Natural killer cell treated with Interleukin-12 subunit alpha and Interleukin-12 subunit beta and Interleukin-15 and Interleukin-18, amount 100 ng/mL, for 72 hours (primary cell): ENCODE measurements at regions not wholly inside any gene's neighbourhood (a gene's known extent, or its start where the extent isn't known, plus 50 kb on each side); places are given as distances from the start of the nearest gene placed in this dataset.
A peak's percentile ranks its signal among the peaks of the same experiment; 100 is the strongest.
"Not testable (repeated sequence)": the region's sequence is repeated elsewhere in the genome, so short reads cannot be mapped to it uniquely, and the experiment has no call there.

Experiments
- ATAC-seq, 2 donors: fragments of 150-1000 bp; cut with Tn5 transposase in 1 of 2; sonication (Bioruptor Pico), chemical (Tn5 transposase) in 1 of 2; 2 replicates each; pipeline ENCODE4 v1.10.0; 2021
- DNase-seq: peaks from one replicate; pipeline ENCODE4 v3.0.0; 2022; ENCODE audit warnings: low spot score
- H3K27ac Mint-ChIP-seq, 2 donors: 1 replicate in 1 of 2; 2 replicates in 1 of 2; pipeline ENCODE4 v1.8.0; 2022; ENCODE audit warnings: mixed read lengths in 2 of 2, mild to moderate bottlenecking in 1 of 2, moderate library complexity in 1 of 2
- H3K27me3 Mint-ChIP-seq, 2 donors: 1 replicate in 1 of 2; 2 replicates in 1 of 2; pipeline ENCODE4 v1.8.0; 2022; ENCODE audit warnings: mixed read lengths in 2 of 2
- H3K36me3 Mint-ChIP-seq: one replicate; pipeline ENCODE4 v1.8.0; 2022; ENCODE audit warnings: mixed read lengths
- H3K4me1 Mint-ChIP-seq, 2 donors: 1 replicate in 1 of 2; 2 replicates in 1 of 2; pipeline ENCODE4 v1.8.0; 2022; ENCODE audit warnings: low read depth in 2 of 2, mixed read lengths in 2 of 2, mild to moderate bottlenecking in 1 of 2
- H3K4me3 Mint-ChIP-seq: one replicate; pipeline ENCODE4 v1.8.0; 2022; ENCODE audit warnings: mixed read lengths
- H3K9me3 Mint-ChIP-seq: 2 replicates; pipeline ENCODE4 v1.8.0; 2022; ENCODE audit warnings: mixed read lengths

- no peaks in the 10 kb centered on the region for H3K27me3 Mint-ChIP-seq
- H3K4me3 Mint-ChIP-seq: no peak overlapping the region
- H3K9me3 Mint-ChIP-seq: peaks cover 3% of the 10 kb centered on the region
- no peak overlapping the region for H3K27ac Mint-ChIP-seq
- H3K36me3 Mint-ChIP-seq: no peaks in the 10 kb centered on the region
- H3K4me1 Mint-ChIP-seq: no peaks in the 10 kb centered on the region
- ATAC-seq (no peak), DNase-seq (no peak)
These were observed 338.7 kb downstream of the FBXW7 start for GRCh38 chr4:152197211-152197610.

- Mint-ChIP-seq H3K9me3 (peaks cover 3% of the 10 kb centered on the region), H3K4me3 (no peak overlapping the region), H3K27ac (no peak overlapping the region), H3K36me3 (no peaks in the 10 kb centered on the region), H3K27me3 (no peaks in the 10 kb centered on the region), H3K4me1 (no peaks in the 10 kb centered on the region)
- DNase-seq: no peak
- no peak for ATAC-seq
These were observed 340.0 kb downstream of the FBXW7 start for GRCh38 chr4:152195888-152196287.

GRCh38 chr4:152193059-152193458 is 342.8 kb downstream of the FBXW7 start:
- H3K4me1 Mint-ChIP-seq: no peaks in the 10 kb centered on the region

GRCh38 chr4:152190907-152191306 is 345.0 kb downstream of the FBXW7 start:
- H3K4me1 Mint-ChIP-seq: peaks cover 0 to 2% of the 10 kb centered on the region in 2 donors

More at GRCh38 chr4:152193059-152193458, 342.8 kb downstream of the FBXW7 start:
- ATAC-seq: no peak
- DNase-seq: no peak
- no peak overlapping the region for H3K4me3 Mint-ChIP-seq
- H3K36me3 Mint-ChIP-seq: no peaks in the 10 kb centered on the region
- no peaks in the 10 kb centered on the region for H3K27me3 Mint-ChIP-seq
- peaks cover 3% of the 10 kb centered on the region for H3K9me3 Mint-ChIP-seq
- no peak overlapping the region for H3K27ac Mint-ChIP-seq

GRCh38 chr4:152189451-152190179 is 346.3 kb downstream of the FBXW7 start:
- Mint-ChIP-seq H3K27ac (no peak overlapping the region), H3K36me3 (no peaks in the 10 kb centered on the region), H3K27me3 (no peaks in the 10 kb centered on the region), H3K4me1 (peaks cover 0 to 4% of the 10 kb centered on the region in 2 donors), H3K9me3 (no peaks in the 10 kb centered on the region), H3K4me3 (no peak overlapping the region)
- peak in 1 of 2 donors; percentile 33 for ATAC-seq
- no peak for DNase-seq

More at GRCh38 chr4:152190907-152191306, 345.0 kb downstream of the FBXW7 start:
- no peak overlapping the region for H3K4me3 Mint-ChIP-seq
- no peaks in the 10 kb centered on the region for H3K27me3 Mint-ChIP-seq
- no peaks in the 10 kb centered on the region for H3K36me3 Mint-ChIP-seq
- peaks cover 3% of the 10 kb centered on the region for H3K9me3 Mint-ChIP-seq
- DNase-seq (no peak), ATAC-seq (no peak)
- no peak overlapping the region for H3K27ac Mint-ChIP-seq

GRCh38 chr4:152188801-152189200 is 347.1 kb downstream of the FBXW7 start:
- H3K36me3 Mint-ChIP-seq: no peaks in the 10 kb centered on the region
- H3K4me3 Mint-ChIP-seq: no peak overlapping the region
- ATAC-seq: no peak
- H3K27ac Mint-ChIP-seq: no peak overlapping the region
- no peaks in the 10 kb centered on the region for H3K27me3 Mint-ChIP-seq
- H3K4me1 Mint-ChIP-seq: peaks cover 0 to 4% of the 10 kb centered on the region in 2 donors
- no peaks in the 10 kb centered on the region for H3K9me3 Mint-ChIP-seq
- DNase-seq: no peak

- DNase-seq (no peak), ATAC-seq (no peak)
- H3K36me3 Mint-ChIP-seq: no peaks in the 10 kb centered on the region
- no peak overlapping the region for H3K27ac Mint-ChIP-seq
- H3K4me1 Mint-ChIP-seq: peaks cover 0 to 4% of the 10 kb centered on the region in 2 donors
- H3K27me3 Mint-ChIP-seq: no peaks in the 10 kb centered on the region
- no peaks in the 10 kb centered on the region for H3K9me3 Mint-ChIP-seq
- no peak overlapping the region for H3K4me3 Mint-ChIP-seq
These were observed 348.2 kb downstream of the FBXW7 start for GRCh38 chr4:152187693-152188092.

GRCh38 chr4:152185786-152186550 is 349.9 kb downstream of the FBXW7 start:
- no peak for DNase-seq
- H3K36me3 Mint-ChIP-seq: no peaks in the 10 kb centered on the region
- H3K27ac Mint-ChIP-seq: no peak overlapping the region
- no peaks in the 10 kb centered on the region for H3K27me3 Mint-ChIP-seq
- ATAC-seq: no peak
- no peak overlapping the region for H3K4me3 Mint-ChIP-seq
- H3K9me3 Mint-ChIP-seq: no peaks in the 10 kb centered on the region
- H3K4me1 Mint-ChIP-seq: peaks cover 0 to 4% of the 10 kb centered on the region in 2 donors

- ATAC-seq (no peak), DNase-seq (no peak)
- no peak overlapping the region for H3K27ac Mint-ChIP-seq
- H3K4me1 Mint-ChIP-seq: peaks cover 0 to 4% of the 10 kb centered on the region in 2 donors
- H3K36me3 Mint-ChIP-seq: no peaks in the 10 kb centered on the region
- H3K27me3 Mint-ChIP-seq: no peaks in the 10 kb centered on the region
- H3K4me3 Mint-ChIP-seq: no peak overlapping the region
- no peaks in the 10 kb centered on the region for H3K9me3 Mint-ChIP-seq
These were observed 354.7 kb downstream of the FBXW7 start for GRCh38 chr4:152181150-152181549.

- Mint-ChIP-seq H3K27ac (no peak overlapping the region), H3K4me3 (no peak overlapping the region), H3K27me3 (no peaks in the 10 kb centered on the region), H3K36me3 (no peaks in the 10 kb centered on the region), H3K9me3 (no peaks in the 10 kb centered on the region), H3K4me1 (no peaks in the 10 kb centered on the region)
- ATAC-seq (no peak), DNase-seq (no peak)
These were observed 355.5 kb downstream of the FBXW7 start for GRCh38 chr4:152180369-152180768.

- not testable (repeated sequence) for H3K36me3 Mint-ChIP-seq, DNase-seq, H3K4me1 Mint-ChIP-seq, H3K27me3 Mint-ChIP-seq, H3K9me3 Mint-ChIP-seq, H3K27ac Mint-ChIP-seq, H3K4me3 Mint-ChIP-seq, ATAC-seq
These were observed 358.4 kb downstream of the FBXW7 start for GRCh38 chr4:152177538-152177937.

GRCh38 chr4:152176627-152177214 is 359.2 kb downstream of the FBXW7 start:
- Mint-ChIP-seq H3K4me1 (no peaks in the 10 kb centered on the region), H3K27ac (no peak overlapping the region), H3K27me3 (no peaks in the 10 kb centered on the region), H3K9me3 (no peaks in the 10 kb centered on the region), H3K4me3 (no peak overlapping the region), H3K36me3 (no peaks in the 10 kb centered on the region)
- no peak for ATAC-seq
- no peak for DNase-seq

GRCh38 chr4:152175586-152175985 is 360.3 kb downstream of the FBXW7 start:
- no peaks in the 10 kb centered on the region for H3K9me3 Mint-ChIP-seq
- no peaks in the 10 kb centered on the region for H3K4me1 Mint-ChIP-seq
- no peaks in the 10 kb centered on the region for H3K27me3 Mint-ChIP-seq
- DNase-seq: no peak
- ATAC-seq: no peak
- H3K4me3 Mint-ChIP-seq: no peak overlapping the region
- H3K36me3 Mint-ChIP-seq: no peaks in the 10 kb centered on the region
- H3K27ac Mint-ChIP-seq: no peak overlapping the region

- Mint-ChIP-seq H3K9me3 (no peaks in the 10 kb centered on the region), H3K4me1 (peaks cover 0 to 4% of the 10 kb centered on the region in 2 donors), H3K27ac (no peak overlapping the region), H3K4me3 (no peak overlapping the region), H3K36me3 (no peaks in the 10 kb centered on the region), H3K27me3 (peaks cover 7 to 9% of the 10 kb centered on the region in 2 donors)
- DNase-seq: no peak
- ATAC-seq: no peak
These were observed 363.7 kb downstream of the FBXW7 start for GRCh38 chr4:152172146-152172545.
